ENCODE measurements at regions not wholly inside any gene's neighbourhood (a gene's known extent, or its start where the extent isn't known, plus 50 kb on each side); places are given as distances from the start of the nearest gene placed in this dataset.

DNA sequence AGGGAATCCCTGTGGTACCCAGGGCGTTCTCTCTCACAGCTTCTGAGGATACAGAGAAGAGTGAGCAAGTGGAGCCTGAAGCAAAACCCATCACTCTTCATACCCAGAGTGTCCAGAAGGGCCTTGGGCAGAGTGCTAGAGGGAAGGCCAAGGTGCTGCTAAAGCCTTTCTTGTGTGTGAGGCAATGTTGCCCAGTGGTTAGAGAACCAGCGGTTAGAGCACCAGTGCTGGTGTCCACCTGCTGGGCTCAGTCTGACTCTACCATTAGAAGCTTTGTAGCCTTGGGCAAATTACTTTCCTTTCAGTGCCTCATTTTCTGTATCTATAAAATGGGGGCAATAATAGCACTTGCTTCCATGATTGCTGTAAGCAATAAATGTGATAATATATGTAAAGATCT lies 210.5 kb upstream of the SKOR2 start:
- no peak for TF ChIP-seq POLR2AphosphoS5 (IDR thresholded peaks at IDR 0.05; ENCODE audit: low read depth, low read length)
- no peak for TF ChIP-seq SPI1 (IDR thresholded peaks at IDR 0.05; ENCODE audit: low read depth, low read length)
- no peak for TF ChIP-seq POU2F2 (IDR thresholded peaks at IDR 0.05; ENCODE audit: low read depth, low read length)
- no peak for TF ChIP-seq POLR2A (IDR thresholded peaks at IDR 0.05; ENCODE audit: low read depth, low read length)
- TF ChIP-seq PAX5 (IDR thresholded peaks at IDR 0.05; ENCODE audit: insufficient read depth, low read length, severe bottlenecking): no peak
- no peak for TF ChIP-seq TAF1 (IDR thresholded peaks at IDR 0.05; ENCODE audit: low read depth, low read length)
- no peak for DNase-seq (ENCODE audit: insufficient read length, low spot score)
- no peak for FAIRE-seq

DNA sequence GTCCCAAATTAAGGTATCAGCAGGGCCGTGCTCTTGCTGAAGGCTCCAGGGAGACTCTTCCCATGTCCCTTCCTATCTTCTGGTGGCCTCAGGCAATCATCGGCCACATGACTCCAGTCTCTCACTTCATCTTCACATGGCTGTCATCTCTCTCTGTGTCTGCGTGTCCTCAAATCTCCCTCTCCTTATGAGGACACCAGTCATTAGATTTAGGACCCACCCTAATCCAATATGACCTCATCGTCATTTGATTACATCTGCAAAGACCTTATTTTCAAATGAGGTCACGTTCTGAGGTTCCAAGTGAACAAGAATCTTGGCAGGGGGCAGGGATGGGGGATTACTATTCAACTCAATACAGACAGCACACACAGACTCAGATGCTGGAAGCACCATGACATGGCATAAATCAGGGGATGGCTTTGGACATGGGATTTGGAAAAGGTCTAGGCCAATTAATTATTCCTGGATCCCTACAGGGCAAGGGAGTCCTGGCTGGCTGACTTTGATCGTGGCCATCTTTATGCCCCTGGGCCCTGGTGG lies 210.0 kb upstream of the SKOR2 start:
- TF ChIP-seq TAF1 (IDR thresholded peaks at IDR 0.05; ENCODE audit: low read depth, low read length) (no peak), POLR2A (IDR thresholded peaks at IDR 0.05; ENCODE audit: low read depth, low read length) (no peak), POLR2AphosphoS5 (IDR thresholded peaks at IDR 0.05; ENCODE audit: low read depth, low read length) (no peak), SPI1 (IDR thresholded peaks at IDR 0.05; ENCODE audit: low read depth, low read length) (no peak), PAX5 (IDR thresholded peaks at IDR 0.05; ENCODE audit: insufficient read depth, low read length, severe bottlenecking) (no peak), POU2F2 (IDR thresholded peaks at IDR 0.05; ENCODE audit: low read depth, low read length) (no peak)
- DNase-seq (ENCODE audit: insufficient read length, low spot score) (no peak), FAIRE-seq (no peak)

DNA sequence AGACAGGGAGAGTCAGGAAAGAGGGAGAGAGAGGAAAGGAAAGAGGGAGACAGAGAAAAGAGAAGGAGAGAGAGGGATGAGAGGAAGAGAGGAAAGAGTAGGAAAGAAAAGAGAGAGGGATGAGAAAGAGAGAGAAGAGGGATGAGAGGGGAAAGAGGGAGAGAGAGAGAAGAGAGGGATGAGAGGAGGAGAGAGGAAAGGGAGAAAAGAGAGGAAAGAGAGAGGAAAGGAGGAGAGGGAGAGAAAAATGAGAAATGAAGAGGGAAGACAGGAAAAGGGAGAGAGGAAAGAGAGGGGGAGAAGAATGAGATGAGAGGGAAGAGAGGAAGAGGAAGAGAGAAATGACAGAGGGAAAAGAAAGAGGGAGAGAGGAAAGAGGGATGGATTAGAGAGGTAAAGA lies 207.0 kb upstream of the SKOR2 start:
- no peak for FAIRE-seq
- no peak for DNase-seq (ENCODE audit: insufficient read length, low spot score)
- TF ChIP-seq POLR2A (IDR thresholded peaks at IDR 0.05; ENCODE audit: low read depth, low read length) (no peak), PAX5 (IDR thresholded peaks at IDR 0.05; ENCODE audit: insufficient read depth, low read length, severe bottlenecking) (no peak)

DNA sequence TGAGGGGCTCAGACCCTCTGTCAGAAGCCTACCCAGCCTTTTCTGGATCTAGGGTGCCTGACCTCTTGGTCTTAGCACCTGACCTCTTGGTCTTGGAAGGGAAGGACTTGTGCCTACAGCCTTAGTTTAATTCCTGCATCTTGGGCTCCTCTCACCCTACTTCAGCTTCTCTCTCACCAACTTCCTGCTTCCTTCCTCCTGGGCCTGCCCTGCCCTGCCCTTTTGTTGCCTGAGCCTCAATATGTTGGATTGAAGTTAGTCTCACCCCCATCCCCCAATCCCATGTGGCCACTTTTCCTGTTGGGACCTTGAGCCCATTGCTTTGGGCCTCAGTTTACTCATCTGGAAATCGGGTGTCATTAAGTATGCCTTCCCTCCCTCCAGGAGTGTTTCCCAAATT lies 206.2 kb upstream of the SKOR2 start:
- FAIRE-seq (no peak), DNase-seq (ENCODE audit: insufficient read length, low spot score) (no peak)
- no peak for TF ChIP-seq POU2F2 (IDR thresholded peaks at IDR 0.05; ENCODE audit: low read depth, low read length)
- no peak for TF ChIP-seq POLR2A (IDR thresholded peaks at IDR 0.05; ENCODE audit: low read depth, low read length)

DNA sequence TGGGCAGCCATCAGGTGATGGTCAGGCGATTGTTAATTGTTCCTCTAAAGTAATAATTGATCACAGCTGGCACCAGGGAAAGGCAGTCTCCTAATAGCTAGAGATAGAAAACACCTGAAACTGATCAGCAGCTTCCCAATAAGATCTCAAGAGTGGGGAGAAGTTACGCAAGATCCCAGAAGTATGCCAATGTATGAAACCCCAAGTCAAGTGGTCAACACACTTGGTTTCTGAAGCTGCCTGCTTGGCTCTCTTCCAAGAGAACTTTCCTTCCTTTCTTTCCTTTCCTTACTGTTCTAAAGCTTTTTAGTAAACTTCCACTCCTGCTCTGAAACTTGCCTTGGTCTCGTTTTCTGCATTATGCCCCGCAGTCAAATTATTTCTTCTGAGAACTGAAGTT lies 201.6 kb upstream of the SKOR2 start:
- DNase-seq (ENCODE audit: insufficient read length, low spot score) (no peak), FAIRE-seq (no peak)
- TF ChIP-seq SPI1 (IDR thresholded peaks at IDR 0.05; ENCODE audit: low read depth, low read length) (no peak), PAX5 (IDR thresholded peaks at IDR 0.05; ENCODE audit: insufficient read depth, low read length, severe bottlenecking) (no peak), POLR2AphosphoS5 (IDR thresholded peaks at IDR 0.05; ENCODE audit: low read depth, low read length) (no peak), POLR2A (IDR thresholded peaks at IDR 0.05; ENCODE audit: low read depth, low read length) (no peak), POU2F2 (IDR thresholded peaks at IDR 0.05; ENCODE audit: low read depth, low read length) (no peak), TAF1 (IDR thresholded peaks at IDR 0.05; ENCODE audit: low read depth, low read length) (no peak)

DNA sequence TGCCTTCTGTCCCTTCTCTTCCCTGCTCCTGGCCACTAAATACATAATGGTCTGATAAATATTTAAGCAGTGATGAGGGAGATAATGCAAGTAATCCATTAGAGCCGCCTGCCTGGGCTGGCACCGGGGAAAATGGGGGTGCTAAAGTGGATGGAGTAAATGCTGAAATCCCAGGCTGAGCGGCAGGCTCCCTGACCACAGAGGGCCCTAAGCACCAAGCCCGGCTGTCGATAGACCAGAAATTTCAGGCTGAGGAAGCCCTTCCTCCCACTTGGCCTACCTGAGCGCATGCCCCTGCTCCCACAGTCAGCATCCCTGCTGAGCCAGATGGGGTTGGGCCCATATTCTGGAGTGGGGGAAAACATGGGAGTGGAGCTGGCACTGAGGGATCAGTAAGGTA lies 197.5 kb upstream of the SKOR2 start:
- TF ChIP-seq POU2F2 (IDR thresholded peaks at IDR 0.05; ENCODE audit: low read depth, low read length) (no peak), PAX5 (IDR thresholded peaks at IDR 0.05; ENCODE audit: insufficient read depth, low read length, severe bottlenecking) (no peak), POLR2A (IDR thresholded peaks at IDR 0.05; ENCODE audit: low read depth, low read length) (no peak), SPI1 (IDR thresholded peaks at IDR 0.05; ENCODE audit: low read depth, low read length) (no peak)
- no peak for FAIRE-seq
- DNase-seq (ENCODE audit: insufficient read length, low spot score): no peak

DNA sequence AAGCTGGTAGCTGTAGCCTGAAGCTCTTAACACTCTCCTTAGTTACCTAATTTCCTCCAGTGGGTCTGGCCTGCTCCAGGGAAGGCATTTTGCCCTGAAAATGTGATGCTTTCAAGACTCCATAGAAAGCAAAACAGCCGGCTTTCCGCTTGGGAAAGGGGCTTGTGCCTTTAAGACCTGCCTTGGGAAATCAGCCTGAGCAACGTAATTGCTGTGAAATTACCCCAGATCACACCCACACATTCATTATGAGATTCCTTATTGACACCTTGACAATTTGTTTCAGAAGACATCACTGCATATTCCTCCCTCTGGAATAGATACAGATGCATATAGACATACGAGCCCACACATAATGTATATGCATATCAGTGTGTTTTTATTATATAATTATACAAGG lies 190.5 kb upstream of the SKOR2 start:
- DNase-seq (ENCODE audit: insufficient read length, low spot score) (no peak), FAIRE-seq (no peak)
- TF ChIP-seq TAF1 (IDR thresholded peaks at IDR 0.05; ENCODE audit: low read depth, low read length): no peak
- no peak for TF ChIP-seq SPI1 (IDR thresholded peaks at IDR 0.05; ENCODE audit: low read depth, low read length)
- TF ChIP-seq POU2F2 (IDR thresholded peaks at IDR 0.05; ENCODE audit: low read depth, low read length): no peak
- no peak for TF ChIP-seq PAX5 (IDR thresholded peaks at IDR 0.05; ENCODE audit: insufficient read depth, low read length, severe bottlenecking)
- no peak for TF ChIP-seq POLR2AphosphoS5 (IDR thresholded peaks at IDR 0.05; ENCODE audit: low read depth, low read length)
- no peak for TF ChIP-seq POLR2A (IDR thresholded peaks at IDR 0.05; ENCODE audit: low read depth, low read length)

DNA sequence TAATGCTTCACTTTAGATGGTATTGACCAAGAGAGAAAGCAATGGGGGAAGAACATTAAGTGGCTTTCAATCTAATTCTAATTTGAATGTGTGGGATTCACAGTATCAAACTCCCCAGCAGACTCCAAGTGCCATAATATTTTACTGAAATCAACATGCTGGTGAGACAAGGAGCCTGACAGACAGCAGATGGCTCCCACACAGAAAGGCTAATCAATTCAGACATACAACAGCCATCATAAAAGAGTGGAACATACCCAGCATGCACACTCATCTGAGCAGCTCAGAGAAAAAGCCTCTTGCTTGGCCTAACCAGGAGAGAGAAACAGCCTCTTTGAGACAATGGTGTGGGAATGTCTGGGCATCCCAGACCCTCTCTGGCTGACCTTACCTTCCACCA lies 186.5 kb upstream of the SKOR2 start:
- no peak for DNase-seq (ENCODE audit: insufficient read length, low spot score)
- FAIRE-seq: no peak
- TF ChIP-seq POLR2AphosphoS5 (IDR thresholded peaks at IDR 0.05; ENCODE audit: low read depth, low read length) (no peak), TAF1 (IDR thresholded peaks at IDR 0.05; ENCODE audit: low read depth, low read length) (no peak), PAX5 (IDR thresholded peaks at IDR 0.05; ENCODE audit: insufficient read depth, low read length, severe bottlenecking) (no peak), POLR2A (IDR thresholded peaks at IDR 0.05; ENCODE audit: low read depth, low read length) (no peak), SPI1 (IDR thresholded peaks at IDR 0.05; ENCODE audit: low read depth, low read length) (no peak)

DNA sequence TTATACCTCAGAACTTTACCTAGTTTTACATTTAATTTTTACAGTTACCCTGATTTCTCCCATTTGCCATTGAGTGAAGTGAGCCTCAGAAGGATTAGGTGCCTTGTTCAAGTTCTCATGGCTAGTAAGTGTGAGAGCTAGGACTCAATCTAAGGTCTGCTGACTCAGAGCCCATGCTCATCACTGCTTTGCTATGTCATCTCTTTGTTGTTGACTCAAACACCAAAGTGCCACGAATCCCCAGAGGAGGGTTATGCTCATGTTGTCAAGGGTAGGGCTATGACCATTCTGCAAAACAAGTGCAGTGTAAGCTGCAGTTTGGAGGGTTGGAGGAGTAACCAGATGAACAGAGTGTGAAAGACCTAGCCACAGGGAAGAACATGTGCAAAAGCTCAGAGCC lies 185.4 kb upstream of the SKOR2 start:
- TF ChIP-seq TAF1 (IDR thresholded peaks at IDR 0.05; ENCODE audit: low read depth, low read length) (no peak), POLR2AphosphoS5 (IDR thresholded peaks at IDR 0.05; ENCODE audit: low read depth, low read length) (no peak), SPI1 (IDR thresholded peaks at IDR 0.05; ENCODE audit: low read depth, low read length) (no peak), POLR2A (IDR thresholded peaks at IDR 0.05; ENCODE audit: low read depth, low read length) (no peak), PAX5 (IDR thresholded peaks at IDR 0.05; ENCODE audit: insufficient read depth, low read length, severe bottlenecking) (no peak), POU2F2 (IDR thresholded peaks at IDR 0.05; ENCODE audit: low read depth, low read length) (no peak)
- FAIRE-seq: no peak
- DNase-seq (ENCODE audit: insufficient read length, low spot score): no peak

DNA sequence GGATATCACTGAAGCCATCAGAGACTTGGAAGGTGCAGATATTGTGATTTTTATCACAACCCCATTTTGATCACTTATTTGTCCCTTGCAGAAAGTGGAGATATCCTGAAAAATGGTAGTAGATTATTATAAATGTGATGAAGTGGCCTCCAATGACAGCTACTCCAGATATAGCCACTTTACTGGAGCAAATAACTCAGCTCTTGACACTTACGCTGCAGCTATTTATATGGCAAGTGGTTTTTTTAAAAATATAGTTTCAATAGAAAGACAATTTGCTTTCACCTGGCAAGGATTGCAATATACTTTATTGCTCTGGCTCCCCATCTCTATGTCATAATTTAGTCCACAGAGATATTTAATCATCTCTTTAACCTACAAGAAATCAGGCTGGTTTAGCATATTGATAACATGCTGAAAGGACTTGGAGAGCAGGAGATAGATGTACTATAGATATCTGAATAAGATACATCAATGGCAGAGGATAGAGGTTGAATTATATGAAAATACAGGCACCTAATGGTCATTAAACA lies 182.8 kb upstream of the SKOR2 start:
- TF ChIP-seq PAX5 (IDR thresholded peaks at IDR 0.05; ENCODE audit: insufficient read depth, low read length, severe bottlenecking) (no peak), POU2F2 (IDR thresholded peaks at IDR 0.05; ENCODE audit: low read depth, low read length) (no peak), SPI1 (IDR thresholded peaks at IDR 0.05; ENCODE audit: low read depth, low read length) (no peak)
- FAIRE-seq: no peak

More for the DNA sequence above, 182.8 kb upstream of the SKOR2 start:
- DNase-seq (ENCODE audit: insufficient read length, low spot score): no peak

All from GM12891 (cell line).